ENCODE measurements at regions not wholly inside any gene's neighbourhood (a gene's known extent, or its start where the extent isn't known, plus 50 kb on each side); places are given as distances from the start of the nearest gene placed in this dataset.
"Not testable (repeated sequence)": the region's sequence is repeated elsewhere in the genome, so short reads cannot be mapped to it uniquely, and the experiment has no call there.

DNA sequence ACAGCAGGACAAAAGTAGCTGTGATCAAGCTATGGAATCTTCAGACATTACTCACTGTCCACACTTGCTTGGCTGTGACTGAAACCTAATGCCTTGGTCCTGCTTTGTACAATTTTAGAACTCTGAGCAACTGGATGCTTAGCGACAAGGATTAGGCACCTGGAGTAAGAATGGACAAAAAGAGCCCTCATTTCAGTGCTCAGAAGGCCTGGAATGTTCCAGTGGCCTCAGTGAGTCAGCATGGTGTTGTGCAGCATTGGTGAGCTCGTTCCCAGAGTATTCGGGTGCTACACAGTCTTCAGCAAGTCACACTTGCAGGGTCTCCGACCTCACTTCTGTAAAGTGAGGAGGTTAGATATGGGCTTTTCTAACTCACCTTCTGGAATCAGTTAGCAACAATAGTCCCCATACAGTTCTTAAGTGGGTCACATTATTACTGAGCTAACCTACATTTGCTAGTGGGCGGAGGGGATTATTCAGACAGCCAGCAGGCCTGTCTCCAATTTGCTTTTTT is 108.0 kb upstream of the MDM1 start:
- Histone ChIP-seq H4K20me1 (ENCODE audit: insufficient read depth, low read length) (no peaks in the 10 kb centered on the region), H3K36me3 (ENCODE audit: insufficient read depth, low read length) (no peaks in the 10 kb centered on the region), H3K27me3 (ENCODE audit: insufficient read depth, low read length) (0 out of 2 replicates have a peak, but pooled peaks cover 3% of the 10 kb centered on the region), H2AFZ (ENCODE audit: low read length) (no peak overlapping the region), H3K9ac (ENCODE audit: low read length) (no peak overlapping the region), H3K27ac (ENCODE audit: low read depth, low read length, poor library complexity, severe bottlenecking) (no peak overlapping the region), H3K9me2 (ENCODE audit: low read depth, low read length) (no peaks in the 10 kb centered on the region), H3K4me1 (ENCODE audit: insufficient read depth, low read length, severe bottlenecking) (no peaks in the 10 kb centered on the region), H3K4me3 (ENCODE audit: low read depth, low read length, poor library complexity, severe bottlenecking) (no peak overlapping the region), H3K9me3 (ENCODE audit: low read length) (0 out of 2 replicates have a peak, but pooled peaks cover 4% of the 10 kb centered on the region), H3F3A (ENCODE audit: insufficient read depth, low read length) (no peaks in the 10 kb centered on the region), H3K79me2 (ENCODE audit: insufficient read depth, low read length) (no peaks in the 10 kb centered on the region), H3K4me2 (ENCODE audit: low read length) (no peak overlapping the region)
- no peak for TF ChIP-seq CTCF (IDR thresholded peaks at IDR 0.05; ENCODE audit: low read length)
- TF ChIP-seq EZH2 (IDR thresholded peaks at IDR 0.05; ENCODE audit: borderline replicate concordance, low read length): no peak

GRCh38 chr12:68441167-68441566 is 109.0 kb upstream of the MDM1 start:
- Histone ChIP-seq H3K36me3 (ENCODE audit: insufficient read depth, low read length) (no peaks in the 10 kb centered on the region), H3K27ac (ENCODE audit: low read depth, low read length, poor library complexity, severe bottlenecking) (no peak overlapping the region), H3K9ac (ENCODE audit: low read length) (no peak overlapping the region), H3K79me2 (ENCODE audit: insufficient read depth, low read length) (no peaks in the 10 kb centered on the region), H3K27me3 (ENCODE audit: insufficient read depth, low read length) (no peaks in the 10 kb centered on the region), H3K4me1 (ENCODE audit: insufficient read depth, low read length, severe bottlenecking) (no peaks in the 10 kb centered on the region), H3F3A (ENCODE audit: insufficient read depth, low read length) (no peaks in the 10 kb centered on the region), H3K4me3 (ENCODE audit: low read depth, low read length, poor library complexity, severe bottlenecking) (no peak overlapping the region), H3K4me2 (ENCODE audit: low read length) (no peak overlapping the region), H3K9me3 (ENCODE audit: low read length) (0 out of 2 replicates have a peak, but pooled peaks cover 4% of the 10 kb centered on the region), H2AFZ (ENCODE audit: low read length) (no peak overlapping the region), H3K9me2 (ENCODE audit: low read depth, low read length) (no peaks in the 10 kb centered on the region), H4K20me1 (ENCODE audit: insufficient read depth, low read length) (no peaks in the 10 kb centered on the region)
- TF ChIP-seq CTCF (IDR thresholded peaks at IDR 0.05; ENCODE audit: low read length) (no peak), EZH2 (IDR thresholded peaks at IDR 0.05; ENCODE audit: borderline replicate concordance, low read length) (no peak)

GRCh38 chr12:68442353-68442972 is 110.3 kb upstream of the MDM1 start:
- not testable (repeated sequence) for H3K4me2 ChIP-seq (ENCODE audit: low read length); H3K27me3 ChIP-seq (ENCODE audit: insufficient read depth, low read length); H3K9me3 ChIP-seq (ENCODE audit: low read length); H3K9ac ChIP-seq (ENCODE audit: low read length); H3F3A ChIP-seq (ENCODE audit: insufficient read depth, low read length); H3K9me2 ChIP-seq (ENCODE audit: low read depth, low read length); H3K4me1 ChIP-seq (ENCODE audit: insufficient read depth, low read length, severe bottlenecking); H3K4me3 ChIP-seq (ENCODE audit: low read depth, low read length, poor library complexity, severe bottlenecking); H3K27ac ChIP-seq (ENCODE audit: low read depth, low read length, poor library complexity, severe bottlenecking); H3K79me2 ChIP-seq (ENCODE audit: insufficient read depth, low read length); H2AFZ ChIP-seq (ENCODE audit: low read length); H4K20me1 ChIP-seq (ENCODE audit: insufficient read depth, low read length); H3K36me3 ChIP-seq (ENCODE audit: insufficient read depth, low read length)

- not testable (repeated sequence) for H3K9me2 ChIP-seq (ENCODE audit: low read depth, low read length); H3K4me1 ChIP-seq (ENCODE audit: insufficient read depth, low read length, severe bottlenecking); H3K9ac ChIP-seq (ENCODE audit: low read length); H4K20me1 ChIP-seq (ENCODE audit: insufficient read depth, low read length); H3K36me3 ChIP-seq (ENCODE audit: insufficient read depth, low read length); H2AFZ ChIP-seq (ENCODE audit: low read length); H3K27ac ChIP-seq (ENCODE audit: low read depth, low read length, poor library complexity, severe bottlenecking); H3F3A ChIP-seq (ENCODE audit: insufficient read depth, low read length); H3K79me2 ChIP-seq (ENCODE audit: insufficient read depth, low read length); H3K27me3 ChIP-seq (ENCODE audit: insufficient read depth, low read length); H3K4me2 ChIP-seq (ENCODE audit: low read length); H3K9me3 ChIP-seq (ENCODE audit: low read length); H3K4me3 ChIP-seq (ENCODE audit: low read depth, low read length, poor library complexity, severe bottlenecking)
These were observed 111.5 kb upstream of the MDM1 start for GRCh38 chr12:68443695-68444094.
